Spleen (tissue), 8 donors: ENCODE measurements at regions not wholly inside any gene's neighbourhood (a gene's known extent, or its start where the extent isn't known, plus 50 kb on each side); places are given as distances from the start of the nearest gene placed in this dataset.

Source experiments
- DNase-seq: peaks from one replicate; pipeline ENCODE4 v3.0.0-alpha.2; 2020
- H3K27ac ChIP-seq, 8 donors: fragments of 200-600 bp; sonication (generic) in 7 of 8; 1 replicate in 4 of 8; 2 replicates in 4 of 8; pipeline versions ENCODE4 v1.5.0 to v1.8.0; 2016 to 2021; ENCODE audit warnings: inconsistent platforms in 4 of 8, mild to moderate bottlenecking in 4 of 8, moderate library complexity in 1 of 8
- H3K27me3 ChIP-seq, 7 donors: fragments of 200-600 bp; sonication (generic) in 6 of 7; replicated peaks in 1 of 7; 1 replicate in 4 of 7; 2 replicates in 3 of 7; pipeline versions ENCODE4 v1.5.0 to v1.8.0; 2016 to 2021; ENCODE audit warnings: inconsistent platforms in 3 of 7, mild to moderate bottlenecking in 1 of 7
- H3K36me3 ChIP-seq, 6 donors: fragments of 200-600 bp; sonication (generic) in 5 of 6; 1 replicate in 4 of 6; 2 replicates in 2 of 6; pipeline versions ENCODE4 v1.5.0 to v1.8.0; 2016 to 2021; ENCODE audit warnings: inconsistent platforms in 2 of 6
- H3K4me1 ChIP-seq, 6 donors: fragments of 200-600 bp; sonication (generic) in 5 of 6; 1 replicate in 3 of 6; 2 replicates in 3 of 6; pipeline versions ENCODE4 v1.5.0 to v1.8.0; 2016 to 2021; ENCODE audit warnings: inconsistent platforms in 3 of 6
- H3K4me3 ChIP-seq, 8 donors: fragments of 200-600 bp; sonication (generic) in 7 of 8; 1 replicate in 4 of 8; 2 replicates in 4 of 8; pipeline versions ENCODE4 v1.5.0 to v1.8.0; 2016 to 2021; ENCODE audit warnings: inconsistent platforms in 4 of 8, mild to moderate bottlenecking in 4 of 8, moderate library complexity in 2 of 8
- H3K9me3 ChIP-seq, 8 donors: fragments of 200-600 bp; sonication (generic) in 7 of 8; 1 replicate in 4 of 8; 2 replicates in 4 of 8; pipeline versions ENCODE4 v1.5.0 to v1.8.0; 2016 to 2021; ENCODE audit warnings: inconsistent platforms in 4 of 8
- POLR2AphosphoS5 ChIP-seq, 3 donors: sonication (generic); formaldehyde crosslinking; IDR thresholded peaks; one replicate each; pipeline ENCODE4 v1.5.1; 2017; ENCODE audit warnings: antibody characterized with exemption in 3 of 3
- intact Hi-C: fragments of 100-400 bp; cut with DNase I; formaldehyde crosslinking; loops from one replicate; pipeline ENCODE4 v1.15.0; 2023; ENCODE audit warnings: low total_unique reads
- donor health status: DM: no; HTN: no; CAD: no; lungs with moderate emphysema.
- donor health status: DM: no; HTN: no; CAD: no.
- donor health status: DM: no; HTN: no; CAD: no.
- donor health status: DM: yes; HTN: yes; CAD: no.

DNA sequence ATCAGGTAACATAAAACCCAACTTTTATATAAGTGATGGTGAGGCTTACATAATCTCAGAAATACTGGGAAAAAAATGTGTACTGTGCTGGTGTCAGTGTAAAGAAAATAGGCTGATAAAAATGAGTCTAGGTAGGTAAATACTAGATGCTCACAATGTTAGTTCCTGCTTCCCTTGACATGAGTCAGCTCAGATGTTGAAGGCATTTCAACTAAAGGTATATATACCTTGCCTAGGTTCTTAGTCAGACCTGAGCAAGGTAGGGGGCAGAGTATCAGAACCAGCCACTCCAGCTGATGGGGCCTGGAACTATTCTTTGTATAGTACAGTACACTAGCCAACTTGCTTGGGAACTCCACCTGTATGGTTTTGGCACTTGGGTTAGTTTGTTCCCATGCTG, 51.0 kb upstream of the CA10 start:
- Histone ChIP-seq H3K9me3 (peaks cover 0 to 4% (median 0%) of the 10 kb centered on the region in 8 donors), H3K27me3 (no peaks in the 10 kb centered on the region), H3K4me1 (no peaks in the 10 kb centered on the region), H3K36me3 (no peaks in the 10 kb centered on the region), H3K27ac (no peak overlapping the region), H3K4me3 (no peak overlapping the region)
- no peak for DNase-seq
- intact Hi-C loops, result no loop called here
- no peak for TF ChIP-seq POLR2AphosphoS5 (IDR thresholded peaks at IDR 0.05)
